ENCODE measurements at regions not wholly inside any gene's neighbourhood (a gene's known extent, or its start where the extent isn't known, plus 50 kb on each side); places are given as distances from the start of the nearest gene placed in this dataset.
"Not testable (repeated sequence)": the region's sequence is repeated elsewhere in the genome, so short reads cannot be mapped to it uniquely, and the experiment has no call there.

DNA sequence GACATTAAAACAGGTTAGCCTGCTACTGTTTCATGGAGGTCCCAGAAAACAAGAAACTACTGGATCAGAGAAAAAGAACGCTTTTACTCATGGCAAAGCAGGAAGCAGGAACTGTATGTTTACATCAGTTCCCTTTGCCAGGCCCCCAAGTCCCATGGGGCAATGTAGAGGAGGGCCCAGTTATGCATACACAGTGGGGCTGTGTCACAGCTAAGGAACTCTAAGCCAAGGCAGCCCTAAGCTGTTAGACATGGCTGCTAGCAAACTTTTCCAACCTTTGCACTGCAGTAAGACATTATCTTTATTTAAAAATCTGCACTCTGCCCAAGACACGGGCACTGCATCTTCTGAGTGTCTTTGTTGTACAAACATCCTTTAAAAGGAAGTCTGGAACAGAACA is 975.8 kb downstream of the C4orf33 start:
- no peaks in the 10 kb centered on the region for H3K4me1 Mint-ChIP-seq
- H3K36me3 Mint-ChIP-seq (ENCODE audit: low read depth), result no peaks in the 10 kb centered on the region
- no peak overlapping the region for H3K4me3 Mint-ChIP-seq
- CTCF ChIA-PET, result no interaction called here
- ATAC-seq (no peak), DNase-seq (no peak)
- intact Hi-C loops (cut with DNase I, micrococcal nuclease), result no loop called here
- no peaks in the 10 kb centered on the region for H3K27me3 Mint-ChIP-seq
- POLR2A ChIA-PET, result no interaction called here
- no peaks in the 10 kb centered on the region for H3K9me3 Mint-ChIP-seq (ENCODE audit: low read depth)
- H3K27ac Mint-ChIP-seq, result no peak overlapping the region

GRCh38 chr4:130073145-130073790 is 977.3 kb downstream of the C4orf33 start:
- POLR2A ChIA-PET, result no interaction called here
- intact Hi-C loops (cut with DNase I, micrococcal nuclease), result no loop called here
- Mint-ChIP-seq H3K4me1 (no peaks in the 10 kb centered on the region), H3K27me3 (no peaks in the 10 kb centered on the region), H3K9me3 (ENCODE audit: low read depth) (no peaks in the 10 kb centered on the region), H3K27ac (no peak overlapping the region), H3K4me3 (no peak overlapping the region), H3K36me3 (ENCODE audit: low read depth) (no peaks in the 10 kb centered on the region)
- ATAC-seq (no peak), DNase-seq (no peak)
- CTCF ChIA-PET, result interaction anchor here (0.7 kb wide), 1 partner anchor 574 kb away, joined by 3 read pairs; no protein-coding TSS in a partner anchor

DNA sequence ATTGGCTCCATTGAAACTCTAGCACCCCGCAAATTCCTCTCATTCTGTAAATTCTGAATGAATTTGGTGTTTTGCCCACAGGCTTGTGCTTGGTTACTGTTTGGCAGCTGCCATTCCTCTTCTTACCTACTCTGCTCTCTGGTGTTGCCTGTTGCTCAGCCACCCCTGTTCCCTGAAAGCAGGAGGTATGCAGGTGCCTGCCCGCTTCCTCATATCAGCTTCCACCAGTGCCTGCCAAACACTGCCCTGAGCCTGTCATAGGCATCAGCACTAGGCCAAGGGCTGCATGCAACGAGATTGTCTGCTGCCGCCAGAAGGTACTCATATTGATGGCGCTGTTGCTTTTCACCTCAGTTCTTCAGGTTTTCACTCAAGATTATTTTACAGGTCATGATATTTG is 978.1 kb downstream of the C4orf33 start:
- Mint-ChIP-seq H3K4me3 (no peak overlapping the region), H3K36me3 (ENCODE audit: low read depth) (no peaks in the 10 kb centered on the region), H3K27ac (no peak overlapping the region), H3K27me3 (no peaks in the 10 kb centered on the region), H3K4me1 (no peaks in the 10 kb centered on the region), H3K9me3 (ENCODE audit: low read depth) (no peaks in the 10 kb centered on the region)
- CTCF ChIA-PET, result no interaction called here
- intact Hi-C loops (cut with DNase I, micrococcal nuclease), result no loop called here
- no peak for ATAC-seq
- no peak for DNase-seq
- POLR2A ChIA-PET, result no interaction called here

- H3K36me3 Mint-ChIP-seq (ENCODE audit: low read depth), result no peaks in the 10 kb centered on the region
- ATAC-seq (no peak), DNase-seq (no peak)
- no peaks in the 10 kb centered on the region for H3K9me3 Mint-ChIP-seq (ENCODE audit: low read depth)
- H3K27me3 Mint-ChIP-seq, result no peaks in the 10 kb centered on the region
- H3K4me1 Mint-ChIP-seq, result no peaks in the 10 kb centered on the region
- no peak overlapping the region for H3K4me3 Mint-ChIP-seq
- ChIA-PET POLR2A (no interaction called here), CTCF (no interaction called here)
- no peak overlapping the region for H3K27ac Mint-ChIP-seq
- intact Hi-C loops (cut with DNase I, micrococcal nuclease), result no loop called here
Observed at GRCh38 chr4:130077275-130077674, 981.3 kb downstream of the C4orf33 start.

DNA sequence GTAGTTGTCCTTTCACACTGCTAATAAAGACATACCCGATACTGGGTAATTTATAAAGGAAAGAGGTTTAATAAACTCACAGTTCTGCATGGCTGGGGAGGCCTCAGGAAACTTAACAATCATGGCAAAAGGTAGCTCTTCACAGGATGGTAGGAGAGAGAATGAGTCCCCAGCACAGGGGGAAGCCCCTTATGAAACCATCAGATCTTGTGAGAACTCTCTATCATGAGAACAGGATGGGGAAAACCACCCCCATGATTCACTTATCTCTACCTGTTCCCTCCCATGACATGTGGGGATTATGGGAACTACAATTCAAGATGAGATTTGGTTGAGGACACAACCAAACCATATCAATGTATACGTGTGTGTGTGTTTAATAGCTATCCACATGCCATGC is 983.1 kb downstream of the C4orf33 start:
- H3K27ac Mint-ChIP-seq; DNase-seq; H3K36me3 Mint-ChIP-seq (ENCODE audit: low read depth); intact Hi-C loops (cut with DNase I, micrococcal nuclease); CTCF ChIA-PET; ATAC-seq; H3K27me3 Mint-ChIP-seq; H3K4me3 Mint-ChIP-seq; POLR2A ChIA-PET; H3K9me3 Mint-ChIP-seq (ENCODE audit: low read depth); H3K4me1 Mint-ChIP-seq: not testable (repeated sequence)

DNA sequence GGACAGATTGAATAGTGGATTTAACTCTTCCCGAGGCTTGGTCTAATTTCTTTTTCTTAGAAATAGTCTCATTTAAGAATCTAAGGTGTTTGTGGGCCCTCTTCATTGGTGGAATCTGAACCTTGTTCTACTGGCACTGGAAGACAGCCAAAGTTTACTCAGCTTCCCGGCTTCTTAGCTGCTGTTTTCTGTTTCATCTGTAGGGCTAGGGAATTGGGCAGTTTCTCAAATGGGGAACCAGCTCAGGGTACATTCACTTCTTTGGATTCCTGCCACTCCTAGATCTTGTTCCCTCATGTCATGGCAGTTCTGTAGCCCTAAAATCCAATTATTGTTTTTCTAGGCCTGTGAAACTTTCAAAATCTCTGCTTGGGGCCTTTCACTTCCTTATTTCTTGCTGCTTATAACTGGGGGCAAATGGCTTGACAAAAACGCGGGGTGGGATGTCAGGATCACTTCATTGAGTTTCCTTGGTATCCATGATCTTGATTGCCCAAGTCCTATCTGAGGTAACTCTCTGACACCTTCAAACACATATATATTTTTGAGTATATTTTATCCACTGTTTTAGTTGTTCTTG is 985.0 kb downstream of the C4orf33 start:
- Mint-ChIP-seq H3K36me3 (ENCODE audit: low read depth) (no peaks in the 10 kb centered on the region), H3K9me3 (ENCODE audit: low read depth) (no peaks in the 10 kb centered on the region), H3K27ac (no peak overlapping the region), H3K4me3 (no peak overlapping the region), H3K27me3 (no peaks in the 10 kb centered on the region), H3K4me1 (no peaks in the 10 kb centered on the region)
- ATAC-seq (no peak), DNase-seq (no peak)
- POLR2A ChIA-PET, result no interaction called here
- CTCF ChIA-PET, result no interaction called here
- intact Hi-C loops (cut with DNase I, micrococcal nuclease), result no loop called here

DNA sequence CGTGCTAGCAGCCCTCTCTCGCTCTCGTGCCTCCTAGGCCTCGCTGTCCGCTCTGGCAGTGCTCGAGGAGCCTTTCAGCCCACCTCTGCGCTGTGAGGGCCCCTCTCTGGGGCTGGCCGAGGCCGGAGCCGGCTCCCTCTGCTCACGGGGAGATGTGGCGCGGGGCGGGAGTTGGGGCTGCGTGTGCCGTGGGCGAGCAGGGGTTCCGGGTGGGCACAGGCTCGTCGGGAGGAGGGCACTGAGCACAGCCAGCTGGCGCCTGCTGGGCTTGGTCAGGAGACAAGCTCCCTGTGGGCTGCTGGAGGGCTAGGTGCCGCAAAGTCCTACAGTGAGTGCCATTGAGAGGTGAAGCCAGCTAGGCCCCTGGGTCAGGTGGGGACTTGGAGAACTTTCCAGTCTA is 994.5 kb downstream of the C4orf33 start:
- H3K27ac Mint-ChIP-seq, result no peak overlapping the region
- DNase-seq (no peak), ATAC-seq (no peak)
- intact Hi-C loops (cut with DNase I, micrococcal nuclease), result no loop called here
- ChIA-PET POLR2A (no interaction called here), CTCF (no interaction called here)
- H3K27me3 Mint-ChIP-seq, result no peaks in the 10 kb centered on the region
- H3K4me1 Mint-ChIP-seq, result no peaks in the 10 kb centered on the region
- no peaks in the 10 kb centered on the region for H3K9me3 Mint-ChIP-seq (ENCODE audit: low read depth)
- no peak overlapping the region for H3K4me3 Mint-ChIP-seq
- H3K36me3 Mint-ChIP-seq (ENCODE audit: low read depth), result no peaks in the 10 kb centered on the region

DNA sequence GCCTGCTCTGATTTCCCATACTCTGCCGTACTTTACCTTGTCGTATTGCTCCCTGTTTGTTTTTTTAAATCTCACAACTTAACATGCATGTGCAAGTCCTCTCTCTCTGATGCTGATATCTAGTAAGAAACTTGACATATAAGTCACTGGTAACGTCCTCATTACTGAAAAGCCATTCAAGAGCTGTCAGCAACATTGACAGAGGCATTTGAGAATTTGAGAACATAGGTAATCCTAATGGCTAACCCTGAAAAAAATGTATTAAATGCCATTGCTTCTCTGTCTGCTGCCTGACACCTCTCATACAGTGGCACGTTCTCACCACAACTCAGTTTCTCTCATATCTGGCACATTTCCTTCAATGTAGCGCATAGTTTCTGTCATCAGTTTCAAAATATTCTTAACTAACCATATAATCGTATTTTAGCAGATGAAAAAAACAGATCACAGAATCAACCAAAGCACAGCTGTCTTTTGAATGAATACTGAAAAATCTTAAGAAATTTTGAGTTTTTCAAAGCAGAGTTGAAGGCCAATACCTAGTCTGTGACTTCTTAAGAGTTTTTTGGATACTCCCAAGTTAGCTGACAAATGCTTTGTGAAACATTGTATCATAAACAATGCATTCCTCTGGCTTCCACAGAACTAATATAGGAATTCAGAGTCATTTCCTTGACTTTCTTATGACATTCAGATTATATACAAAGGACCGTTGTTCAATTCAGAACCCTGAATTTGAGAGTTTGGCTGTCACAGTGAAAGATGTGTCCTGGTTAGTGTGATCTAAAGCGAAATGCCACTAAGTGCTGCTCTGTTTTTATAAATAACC is 996.4 kb downstream of the C4orf33 start:
- Mint-ChIP-seq H3K36me3 (ENCODE audit: low read depth) (no peaks in the 10 kb centered on the region), H3K27me3 (no peaks in the 10 kb centered on the region), H3K4me3 (no peak overlapping the region), H3K4me1 (no peaks in the 10 kb centered on the region), H3K27ac (no peak overlapping the region), H3K9me3 (ENCODE audit: low read depth) (no peaks in the 10 kb centered on the region)
- ChIA-PET POLR2A (no interaction called here), CTCF (no interaction called here)
- no peak for DNase-seq
- no peak for ATAC-seq
- intact Hi-C loops (cut with DNase I, micrococcal nuclease), result no loop called here

DNA sequence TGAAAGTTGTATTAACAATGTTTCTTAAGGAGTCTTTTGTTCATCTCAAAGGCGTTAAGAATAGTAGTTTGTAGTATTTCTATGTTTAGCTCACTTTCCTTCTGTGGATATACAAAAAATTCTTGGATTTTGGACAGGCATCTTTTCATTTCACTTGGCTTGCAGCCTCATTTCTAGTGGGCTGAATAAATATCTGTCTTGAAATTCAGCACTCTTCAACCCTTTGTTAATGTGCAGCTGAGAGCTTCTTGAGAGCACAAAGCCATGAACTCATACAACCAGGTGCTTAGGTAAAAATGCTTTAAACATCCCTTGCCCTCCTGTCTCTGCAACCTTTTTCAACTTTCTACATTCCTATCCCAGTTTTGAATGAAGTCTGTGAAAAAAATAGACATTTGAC is 1003.2 kb downstream of the C4orf33 start:
- CTCF ChIA-PET, result no interaction called here
- Mint-ChIP-seq H3K4me1 (no peaks in the 10 kb centered on the region), H3K9me3 (ENCODE audit: low read depth) (no peaks in the 10 kb centered on the region), H3K27me3 (no peaks in the 10 kb centered on the region), H3K27ac (no peak overlapping the region), H3K36me3 (ENCODE audit: low read depth) (no peaks in the 10 kb centered on the region), H3K4me3 (no peak overlapping the region)
- intact Hi-C loops (cut with DNase I, micrococcal nuclease), result no loop called here
- no peak for ATAC-seq
- DNase-seq, result no peak
- POLR2A ChIA-PET, result no interaction called here

GRCh38 chr4:130110189-130110588 is 1014.2 kb downstream of the C4orf33 start:
- Mint-ChIP-seq H3K36me3 (ENCODE audit: low read depth) (no peaks in the 10 kb centered on the region), H3K4me1 (no peaks in the 10 kb centered on the region), H3K4me3 (no peak overlapping the region), H3K9me3 (ENCODE audit: low read depth) (peaks cover 2% of the 10 kb centered on the region), H3K27me3 (no peaks in the 10 kb centered on the region), H3K27ac (no peak overlapping the region)
- CTCF ChIA-PET, result no interaction called here
- ATAC-seq, result no peak
- intact Hi-C loops (cut with DNase I, micrococcal nuclease), result no loop called here
- POLR2A ChIA-PET, result no interaction called here
- no peak for DNase-seq

DNA sequence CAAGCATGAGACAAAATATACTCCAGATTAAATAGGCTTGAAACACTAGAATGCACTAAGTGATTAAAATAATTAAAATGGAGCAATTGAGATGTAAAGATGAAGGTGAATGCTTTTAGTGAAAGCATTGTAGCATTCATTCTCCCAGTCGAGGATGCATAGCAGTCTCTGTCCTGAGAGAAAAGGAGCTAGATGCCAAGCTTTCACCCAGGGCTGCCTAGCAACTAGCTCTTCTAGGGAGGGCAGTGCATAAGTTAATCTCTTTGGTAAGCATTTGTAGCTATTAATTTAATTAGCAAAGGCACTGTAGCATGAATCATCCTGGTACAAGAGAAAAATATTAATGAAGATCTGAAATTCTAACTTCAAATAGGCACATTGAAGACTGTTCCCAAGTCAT is 1014.8 kb downstream of the C4orf33 start:
- H3K4me1 Mint-ChIP-seq, result no peaks in the 10 kb centered on the region
- no peaks in the 10 kb centered on the region for H3K36me3 Mint-ChIP-seq (ENCODE audit: low read depth)
- H3K27me3 Mint-ChIP-seq, result no peaks in the 10 kb centered on the region
- DNase-seq (no peak), ATAC-seq (no peak)
- H3K27ac Mint-ChIP-seq, result no peak overlapping the region
- H3K9me3 Mint-ChIP-seq (ENCODE audit: low read depth), result peaks cover 2% of the 10 kb centered on the region
- H3K4me3 Mint-ChIP-seq, result no peak overlapping the region
- intact Hi-C loops (cut with DNase I, micrococcal nuclease), result no loop called here
- ChIA-PET POLR2A (no interaction called here), CTCF (no interaction called here)

DNA sequence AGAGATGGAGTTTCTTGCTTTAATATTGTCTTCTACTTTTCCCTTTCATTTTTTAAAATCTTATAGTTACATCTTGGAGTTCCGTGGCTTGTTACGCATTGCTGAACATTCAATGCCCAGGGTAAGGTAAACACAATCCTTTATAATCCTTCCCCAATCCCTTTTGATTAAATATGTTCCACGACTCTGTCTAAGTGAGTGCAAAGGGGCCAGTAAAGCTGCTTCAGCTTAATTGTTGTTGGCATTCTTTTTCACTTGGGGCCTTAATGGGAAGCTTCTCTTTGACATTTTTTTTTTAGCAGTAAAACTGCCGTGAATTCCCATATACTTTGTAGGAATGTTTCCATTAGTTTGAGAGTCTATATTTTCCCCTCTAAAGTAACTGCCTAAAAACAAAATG is 1028.1 kb downstream of the C4orf33 start:
- DNase-seq, result no peak
- POLR2A ChIA-PET, result no interaction called here
- Mint-ChIP-seq H3K36me3 (ENCODE audit: low read depth) (no peaks in the 10 kb centered on the region), H3K4me1 (no peaks in the 10 kb centered on the region), H3K27me3 (no peaks in the 10 kb centered on the region), H3K9me3 (ENCODE audit: low read depth) (peaks cover 3% of the 10 kb centered on the region), H3K4me3 (no peak overlapping the region), H3K27ac (no peak overlapping the region)
- no peak for ATAC-seq
- CTCF ChIA-PET, result no interaction called here
- intact Hi-C loops (cut with DNase I, micrococcal nuclease), result no loop called here
